SH-SY5Y (cell line): ENCODE measurements at regions not wholly inside any gene's neighbourhood (a gene's known extent, or its start where the extent isn't known, plus 50 kb on each side); places are given as distances from the start of the nearest gene placed in this dataset.

Source experiments
- GATA2 ChIP-seq: IDR thresholded peaks from 2 replicates; pipeline ENCODE4 v1.6.1; 2011; ENCODE audit warnings: mild to moderate bottlenecking, low read depth, low read length
- GATA3 ChIP-seq: IDR thresholded peaks from 2 replicates; pipeline ENCODE4 v1.6.1; 2011; ENCODE audit warnings: low read depth, mild to moderate bottlenecking, low read length, moderate library complexity

- TF ChIP-seq GATA2 (no peak), GATA3 (no peak)
Measured at GRCh38 chr2:217146956-217147355, 287.1 kb upstream of the TNP1 start.
